Neural cell (in vitro differentiated cells): ENCODE measurements at regions not wholly inside any gene's neighbourhood (a gene's known extent, or its start where the extent isn't known, plus 50 kb on each side); places are given as distances from the start of the nearest gene placed in this dataset.

Experiments
- H2AFZ ChIP-seq: fragments of 200-600, 300-800 bp; sonication (generic), shearing (Covaris generic); 2 replicates; pipeline ENCODE4 v1.6.0; 2014; ENCODE audit warnings: low read depth, mild to moderate bottlenecking, antibody characterized with exemption, low read length, moderate library complexity
- H3F3A ChIP-seq: fragments of 200-600 bp; shearing (Covaris generic); 2 replicates; pipeline ENCODE4 v1.6.1; 2016; ENCODE audit warnings: mild to moderate bottlenecking, moderate library complexity, mixed read lengths, antibody characterized with exemption, low read length; ENCODE audit not compliant: insufficient read depth, poor library complexity, severe bottlenecking
- H3K27ac ChIP-seq: fragments of 200-600, 300-800 bp; sonication (generic), shearing (Covaris generic); 2 replicates; pipeline ENCODE4 v1.5.1; 2014; ENCODE audit warnings: mild to moderate bottlenecking, low read length, moderate library complexity
- H3K27me3 ChIP-seq: fragments of 300-800, 200-600 bp; sonication (generic), shearing (Covaris generic); 2 replicates; pipeline ENCODE4 v1.6.0; 2014; ENCODE audit warnings: mild to moderate bottlenecking, low read depth, low read length, moderate library complexity; ENCODE audit not compliant: insufficient read depth
- H3K36me3 ChIP-seq: fragments of 300-800, 200-600 bp; sonication (generic), shearing (Covaris generic); 2 replicates; pipeline ENCODE4 v1.5.1; 2014; ENCODE audit warnings: mild to moderate bottlenecking, antibody characterized with exemption, low read length, moderate library complexity; ENCODE audit not compliant: insufficient read depth
- H3K4me2 ChIP-seq: fragments of 300-800, 200-600 bp; sonication (generic), shearing (Covaris generic); 2 replicates; pipeline ENCODE4 v1.6.0; 2014; ENCODE audit warnings: mild to moderate bottlenecking, low read length
- H3K4me3 ChIP-seq: fragments of 300-800, 200-600 bp; sonication (generic), shearing (Covaris generic); 2 replicates; pipeline ENCODE4 v1.5.1; 2014; ENCODE audit warnings: mild to moderate bottlenecking, low read length, moderate library complexity
- H3K79me2 ChIP-seq: fragments of 200-600 bp; shearing (Covaris generic); replicated peaks from 2 replicates; pipeline ENCODE4 v1.6.0; 2014; ENCODE audit warnings: mild to moderate bottlenecking, low read length, moderate library complexity; ENCODE audit not compliant: insufficient read depth
- H3K9ac ChIP-seq: fragments of 300-800, 200-600 bp; sonication (generic), shearing (Covaris generic); 2 replicates; pipeline ENCODE4 v1.6.1; 2016; ENCODE audit warnings: mild to moderate bottlenecking, low read length, mixed read lengths
- H3K9me2 ChIP-seq: fragments of 200-600 bp; shearing (Covaris generic); 2 replicates; pipeline ENCODE4 v1.6.1; 2016; ENCODE audit warnings: mild to moderate bottlenecking, low read length, mixed read lengths; ENCODE audit not compliant: insufficient read depth
- H3K9me3 ChIP-seq: fragments of 200-600, 300-800 bp; sonication (generic), shearing (Covaris generic); 2 replicates; pipeline ENCODE4 v1.6.1; 2016; ENCODE audit warnings: mild to moderate bottlenecking, mixed run types, low read length, moderate library complexity, mixed read lengths
- H4K20me1 ChIP-seq: fragments of 200-600 bp; shearing (Covaris generic); 2 replicates; pipeline ENCODE4 v1.6.1; 2016; ENCODE audit warnings: mild to moderate bottlenecking, mixed run types; ENCODE audit not compliant: insufficient read depth
- CTCF ChIP-seq: fragments of 450-650 bp; IDR thresholded peaks from 2 replicates; pipeline ENCODE4 v1.5.1; 2014; ENCODE audit warnings: antibody characterized with exemption, mild to moderate bottlenecking, moderate library complexity; ENCODE audit not compliant: poor library complexity, severe bottlenecking
- EP300 ChIP-seq: fragments of 450-650 bp; conservative IDR thresholded peaks from 2 replicates; pipeline ENCODE4 v1.6.1; 2014; ENCODE audit warnings: antibody characterized with exemption, mild to moderate bottlenecking, moderate library complexity; ENCODE audit not compliant: poor library complexity, severe bottlenecking
- EZH2 ChIP-seq: fragments of 200-600, 300-800 bp; shearing (Covaris generic), sonication (generic); IDR thresholded peaks from 2 replicates; pipeline ENCODE4 v1.6.1; 2014; ENCODE audit warnings: antibody characterized with exemption, low read length, borderline replicate concordance, mild to moderate bottlenecking; ENCODE audit not compliant: insufficient read depth, poor library complexity, severe bottlenecking
- MXI1 ChIP-seq: fragments of 450-650 bp; conservative IDR thresholded peaks from 2 replicates; pipeline ENCODE4 v1.6.1; 2014; ENCODE audit warnings: antibody characterized with exemption, mild to moderate bottlenecking; ENCODE audit not compliant: poor library complexity, severe bottlenecking
- POLR2AphosphoS5 ChIP-seq: IDR thresholded peaks from 2 replicates; pipeline ENCODE4 v1.6.1; 2012
- RAD21 ChIP-seq: fragments of 450-650 bp; conservative IDR thresholded peaks from 2 replicates; pipeline ENCODE4 v1.6.1; 2014; ENCODE audit warnings: antibody characterized with exemption, mild to moderate bottlenecking, moderate library complexity
- REST ChIP-seq: IDR thresholded peaks from 2 replicates; pipeline ENCODE4 v1.6.1; 2012; ENCODE audit warnings: borderline replicate concordance
- SMC3 ChIP-seq: fragments of 450-650 bp; conservative IDR thresholded peaks from 2 replicates; pipeline ENCODE4 v1.6.1; 2014; ENCODE audit warnings: antibody characterized with exemption, mild to moderate bottlenecking, moderate library complexity; ENCODE audit not compliant: poor library complexity
- TAF1 ChIP-seq: IDR thresholded peaks from 2 replicates; pipeline ENCODE4 v1.6.1; 2012; ENCODE audit warnings: low read depth

GRCh38 chr11:45086526-45086925 lies 59.9 kb upstream of the PRDM11 start:
- TF ChIP-seq TAF1 = no peak
- TF ChIP-seq CTCF = no peak
- TF ChIP-seq POLR2AphosphoS5 = no peak
- TF ChIP-seq RAD21 = no peak
- no peak for TF ChIP-seq EZH2
- TF ChIP-seq EP300 = no peak
- TF ChIP-seq MXI1 = no peak
- TF ChIP-seq SMC3 = no peak
- TF ChIP-seq REST = no peak

GRCh38 chr11:45087086-45087899 lies 59.1 kb upstream of the PRDM11 start:
- Histone ChIP-seq H3K36me3 (no peaks in the 10 kb centered on the region), H3K4me2 (no peak overlapping the region), H3K9ac (peak overlapping the region; percentile 45), H4K20me1 (no peaks in the 10 kb centered on the region), H3K9me2 (no peaks in the 10 kb centered on the region), H2AFZ (peak overlapping the region; percentile 40), H3K79me2 (no peaks in the 10 kb centered on the region), H3K9me3 (no peaks in the 10 kb centered on the region), H3K27ac (peak overlapping the region; percentile 69), H3K27me3 (no peaks in the 10 kb centered on the region), H3K4me3 (no peak overlapping the region), H3F3A (no peaks in the 10 kb centered on the region)
- TF ChIP-seq CTCF = no peak
- no peak for TF ChIP-seq POLR2AphosphoS5
- TF ChIP-seq SMC3 = no peak
- no peak for TF ChIP-seq EP300
- no peak for TF ChIP-seq RAD21
- no peak for TF ChIP-seq EZH2

More at GRCh38 chr11:45086526-45086925, 59.9 kb upstream of the PRDM11 start:
- H3K27ac ChIP-seq = peak overlapping the region; percentile 69
- no peaks in the 10 kb centered on the region for H3K9me3 ChIP-seq
- peak overlapping the region; percentile 45 for H3K9ac ChIP-seq
- no peaks in the 10 kb centered on the region for H3K27me3 ChIP-seq
- no peaks in the 10 kb centered on the region for H3F3A ChIP-seq
- H3K4me3 ChIP-seq = no peak overlapping the region
- H3K79me2 ChIP-seq = no peaks in the 10 kb centered on the region
- H2AFZ ChIP-seq = no peak overlapping the region
- no peaks in the 10 kb centered on the region for H3K36me3 ChIP-seq
- no peak overlapping the region for H3K4me2 ChIP-seq
- no peaks in the 10 kb centered on the region for H3K9me2 ChIP-seq
- no peaks in the 10 kb centered on the region for H4K20me1 ChIP-seq
